K562 (cell line): ENCODE measurements at regions not wholly inside any gene's neighbourhood (a gene's known extent, or its start where the extent isn't known, plus 50 kb on each side); places are given as distances from the start of the nearest gene placed in this dataset.

Source experiments
- ATAC-seq: fragments of 200-7000 bp; cut with Tn5 transposase; 3 replicates; pipeline ENCODE4 v1.9.1; 2020; ENCODE audit warnings: moderate library complexity
- BruUV-seq: library from RNA; stranded (reverse); fragments of 400-500 nt; replicated peaks from 2 replicates; lab custom pipeline; 2021; lab: Mats Ljungman, UMichigan
- CTCF ChIA-PET: fragments of 300-600 bp; formaldehyde crosslinking; extraction: SDS; loops from one replicate; lab custom pipeline; 2021; ENCODE audit warnings: low intra/inter-chr PET ratio; lab: Yijun Ruan, JAX
- POLR2A ChIA-PET: fragments of 300-600, 350-650 bp; sonication (Branson Sonifier 250); formaldehyde crosslinking; extraction: SDS; loops from one replicate; lab custom pipeline; 2021; ENCODE audit warnings: antibody characterized with exemption, inconsistent platforms; lab: Yijun Ruan, JAX
- DNase-seq, 4 experiments: peaks; one replicate each; pipeline versions ENCODE4 v3.0.0 to v3.0.0-alpha.2; 2011 to 2018; ENCODE audit warnings: low spot score in 3 of 4, mixed read lengths in 3 of 4; ENCODE audit errors: extremely low read depth in 1 of 4
- FAIRE-seq: peaks from 2 replicates; lab custom pipeline; 2011; peaks lifted over from hg19 to GRCh38; lab: Jason Lieb, UNC
- H2AFZ ChIP-seq: 2 replicates; pipeline ENCODE4 v1.6.0; 2011; ENCODE audit warnings: low read depth, low read length, control low read depth, inconsistent platforms
- H3K27ac ChIP-seq: fragments of 200-600 bp; 3 replicates; pipeline ENCODE4 v1.8.0; 2011; ENCODE audit warnings: low read depth, mild to moderate bottlenecking, control low read depth, inconsistent platforms, low read length, moderate library complexity, mixed read lengths; ENCODE audit errors: extremely low read depth
- H3K27me3 ChIP-seq, 2 experiments: fragments of 300-600 bp in 1 of 2; 2 replicates in 1 of 2; 3 replicates in 1 of 2; pipeline versions ENCODE4 v1.6.0 to v1.8.0; 2011; ENCODE audit warnings: inconsistent platforms in 2 of 2, low read length in 2 of 2, mild to moderate bottlenecking in 1 of 2, mixed read lengths in 1 of 2, moderate library complexity in 1 of 2; ENCODE audit not compliant: control insufficient read depth in 2 of 2, insufficient read depth in 2 of 2
- H3K36me3 ChIP-seq: fragments of 300-600 bp; 3 replicates; pipeline ENCODE4 v1.8.0; 2011; ENCODE audit warnings: mild to moderate bottlenecking, low read length, inconsistent platforms; ENCODE audit not compliant: control insufficient read depth, insufficient read depth
- H3K4me1 ChIP-seq, 2 experiments: fragments of 200-600 bp in 1 of 2; replicated peaks in 1 of 2; 2 replicates in 1 of 2; 3 replicates in 1 of 2; pipeline versions ENCODE4 v1.5.1 to v1.8.0; 2011; ENCODE audit warnings: inconsistent platforms in 2 of 2, low read length in 2 of 2, mild to moderate bottlenecking in 1 of 2, mixed read lengths in 1 of 2, moderate library complexity in 1 of 2; ENCODE audit not compliant: control insufficient read depth in 2 of 2, insufficient read depth in 2 of 2
- H3K4me2 ChIP-seq: 2 replicates; pipeline ENCODE4 v1.6.1; 2011; ENCODE audit warnings: low read length, control low read depth, inconsistent platforms, mixed read lengths; ENCODE audit not compliant: insufficient read depth
- H3K4me3 ChIP-seq: fragments of 200-600 bp; sonication (generic), shearing (Covaris generic); 2 replicates; pipeline ENCODE4 v1.5.1; 2016; ENCODE audit warnings: control low read depth, inconsistent platforms
- H3K79me2 ChIP-seq: fragments of 200-600 bp; 3 replicates; pipeline ENCODE4 v1.8.0; 2011; ENCODE audit warnings: low read length, inconsistent platforms; ENCODE audit not compliant: control insufficient read depth, insufficient read depth
- H3K9ac ChIP-seq, 2 experiments: 2 replicates each; pipeline versions ENCODE4 v1.6.0 to v1.6.1; 2011; ENCODE audit warnings: low read depth in 2 of 2, low read length in 2 of 2, control low read depth in 1 of 2, inconsistent platforms in 1 of 2, mild to moderate bottlenecking in 1 of 2, mixed read lengths in 1 of 2; ENCODE audit not compliant: insufficient read depth in 1 of 2
- H3K9me1 ChIP-seq: one replicate; pipeline ENCODE4 v1.6.0; 2011; ENCODE audit warnings: inconsistent platforms, mild to moderate bottlenecking, low read length, moderate library complexity; ENCODE audit not compliant: control insufficient read depth, insufficient read depth
- H3K9me3 ChIP-seq: replicated peaks from 2 replicates; pipeline ENCODE4 v1.5.1; 2011; ENCODE audit warnings: low read depth, low read length, inconsistent platforms; ENCODE audit not compliant: control insufficient read depth, insufficient read depth
- H4K20me1 ChIP-seq: replicated peaks from 2 replicates; pipeline ENCODE4 v1.6.1; 2011; ENCODE audit warnings: low read length, inconsistent platforms, mixed read lengths; ENCODE audit not compliant: control insufficient read depth, insufficient read depth
- ARID3A ChIP-seq: IDR thresholded peaks from 2 replicates; pipeline ENCODE4 v1.6.1; 2012; ENCODE audit warnings: low read depth, low read length, improper control_type of control experiment, borderline replicate concordance
- ARNT ChIP-seq, 2 experiments: fragments of 450-650 bp; IDR thresholded peaks; 2 replicates each; pipeline ENCODE4 v1.6.1; 2016; ENCODE audit warnings: mild to moderate bottlenecking in 1 of 2
- DNMT1 ChIP-seq: fragments of 450-650 bp; IDR thresholded peaks from 2 replicates; pipeline ENCODE4 v1.6.1; 2016; ENCODE audit warnings: antibody characterized with exemption, mild to moderate bottlenecking
- IFI16 ChIP-seq: fragments of 250-450 bp; sonication (Bioruptor Pico); IDR thresholded peaks from 2 replicates; pipeline ENCODE4 v2.1.2; 2022; ENCODE audit warnings: mild to moderate bottlenecking, inconsistent platforms
- ILF3 ChIP-seq: fragments of 450-650 bp; IDR thresholded peaks from 2 replicates; pipeline ENCODE4 v1.6.1; 2018; ENCODE audit warnings: antibody characterized with exemption, mild to moderate bottlenecking, moderate library complexity, borderline replicate concordance
- NFXL1 ChIP-seq: fragments of 450-650 bp; formaldehyde crosslinking; IDR thresholded peaks from 2 replicates; pipeline ENCODE4 v1.4.0; 2021; ENCODE audit warnings: mild to moderate bottlenecking
- PHF20 ChIP-seq: fragments of 450-650 bp; IDR thresholded peaks from 2 replicates; pipeline ENCODE4 v1.6.1; 2018; ENCODE audit not compliant: partially characterized antibody
- RBM14 ChIP-seq: fragments of 200-400 bp; formaldehyde crosslinking; IDR thresholded peaks from 2 replicates; pipeline ENCODE4 v1.6.1; 2018; ENCODE audit warnings: low read depth, mild to moderate bottlenecking, low read length, moderate library complexity, borderline replicate concordance; ENCODE audit not compliant: insufficient read depth
- RBM22 ChIP-seq: fragments of 200-400 bp; formaldehyde crosslinking; IDR thresholded peaks from 2 replicates; pipeline ENCODE4 v1.6.1; 2018; ENCODE audit warnings: low read length, low read depth; ENCODE audit not compliant: poor library complexity, severe bottlenecking
- RBM39 ChIP-seq: fragments of 200-400 bp; formaldehyde crosslinking; optimal IDR thresholded peaks from 2 replicates; pipeline ENCODE3; 2018; ENCODE audit warnings: low read depth, low read length
- SOX6 ChIP-seq: fragments of 450-650 bp; IDR thresholded peaks from 2 replicates; pipeline ENCODE4 v1.6.1; 2014; ENCODE audit warnings: mild to moderate bottlenecking
- THAP12 ChIP-seq: fragments of 250-450 bp; sonication (Bioruptor Pico); IDR thresholded peaks from 2 replicates; pipeline ENCODE4 v1.9.0; 2021; ENCODE audit warnings: mild to moderate bottlenecking, inconsistent platforms
- THRA ChIP-seq: fragments of 450-650 bp; IDR thresholded peaks from 2 replicates; pipeline ENCODE4 v1.6.1; 2017; ENCODE audit warnings: mild to moderate bottlenecking, moderate library complexity
- ZBTB49 ChIP-seq: sonication (generic); formaldehyde crosslinking; IDR thresholded peaks from 2 replicates; pipeline ENCODE4 v1.8.0; 2022; ENCODE audit warnings: missing genetic modification reagents, mild to moderate bottlenecking, borderline replicate concordance
- ZNF253 ChIP-seq: fragments of 250-450 bp; sonication (Bioruptor Pico); conservative IDR thresholded peaks from 2 replicates; pipeline ENCODE4 v1.6.1; 2021; ENCODE audit warnings: mild to moderate bottlenecking
- ZSCAN29 ChIP-seq: fragments of 450-650 bp; IDR thresholded peaks from 2 replicates; pipeline ENCODE4 v1.6.1; 2017
- WGBS: fragments of 100-300 bp; shearing (Covaris generic); methylation state at CpG from one replicate; pipeline ENCODE4 v1.1.6; 2016; ENCODE audit warnings: low coverage, mixed read lengths; ENCODE audit not compliant: insufficient coverage; ENCODE audit errors: missing lambda C conversion rate; 5-methylcytosine and 5-hydroxymethylcytosine counted together
- in situ Hi-C: fragments of 300-500 bp; cut with MboI; formaldehyde crosslinking; loops from 4 replicates; pipeline ENCODE4 v1.15.0; 2018; ENCODE audit warnings: inconsistent platforms, mixed read lengths
- intact Hi-C: fragments of 100-400 bp; cut with micrococcal nuclease; formaldehyde crosslinking; loops from 2 replicates; pipeline ENCODE4 v1.14.2; 2022

- no peak for FAIRE-seq
- Histone ChIP-seq H2AFZ (no peak overlapping the region), H3K27ac (no peak overlapping the region), H4K20me1 (no peaks in the 10 kb centered on the region), H3K4me3 (no peak overlapping the region), H3K27me3 (no peaks in the 10 kb centered on the region), H3K4me1 (peaks cover 9 to 10% of the 10 kb centered on the region in 2 experiments; a peak in 4 of 5 replicates), H3K9ac (no peak overlapping the region), H3K9me3 (no peaks in the 10 kb centered on the region; the same call in 1 of the 2 replicates), H3K36me3 (peaks cover 27% of the 10 kb centered on the region), H3K9me1 (no peaks in the 10 kb centered on the region), H3K79me2 (peaks cover 16% of the 10 kb centered on the region; the same call in 1 of the 3 replicates), H3K4me2 (no peak overlapping the region)
- BruUV-seq, result no TSS peak
- CTCF ChIA-PET, result no interaction called here
- POLR2A ChIA-PET, result no interaction called here
- in situ Hi-C loops, result no loop called here
- TF ChIP-seq PHF20 (no peak), DNMT1 (no peak), RBM39 (no peak), THRA (no peak), NFXL1 (CRISPR knock-in tag) (no peak), ILF3 (no peak), RBM22 (no peak), ARNT (IDR thresholded peaks at IDR 0.05) (no peak), THAP12 (CRISPR knock-in tag) (no peak), SOX6 (no peak), ZNF253 (CRISPR knock-in tag) (no peak), ARID3A (no peak), ZSCAN29 (no peak), IFI16 (CRISPR knock-in tag) (no peak), ZBTB49 (CRISPR knock-in tag) (no peak), RBM14 (no peak)
- no peak for DNase-seq
- intact Hi-C loops, result no loop called here
- 97% methylated on average over 5 of the region's 8 CpGs for WGBS
- no peak for ATAC-seq
Observed at GRCh38 chr1:90836345-90836679, 119.2 kb upstream of the BARHL2 start.
